GM20000 (cell line): ENCODE measurements at regions not wholly inside any gene's neighbourhood (a gene's known extent, or its start where the extent isn't known, plus 50 kb on each side); places are given as distances from the start of the nearest gene placed in this dataset.

Experiments used
- DNase-seq: peaks from one replicate; pipeline ENCODE4 v3.0.0; 2012; ENCODE audit warnings: low spot score
- TF ChIP-seq, protein P1 (sequence below): IDR thresholded peaks from 2 replicates; pipeline ENCODE4 v1.5.1; 2012; ENCODE audit warnings: mild to moderate bottlenecking, control low read depth; ENCODE audit errors: extremely low read depth, missing control alignments

- DNase-seq, result no peak
- TF ChIP-seq, protein P1, sequence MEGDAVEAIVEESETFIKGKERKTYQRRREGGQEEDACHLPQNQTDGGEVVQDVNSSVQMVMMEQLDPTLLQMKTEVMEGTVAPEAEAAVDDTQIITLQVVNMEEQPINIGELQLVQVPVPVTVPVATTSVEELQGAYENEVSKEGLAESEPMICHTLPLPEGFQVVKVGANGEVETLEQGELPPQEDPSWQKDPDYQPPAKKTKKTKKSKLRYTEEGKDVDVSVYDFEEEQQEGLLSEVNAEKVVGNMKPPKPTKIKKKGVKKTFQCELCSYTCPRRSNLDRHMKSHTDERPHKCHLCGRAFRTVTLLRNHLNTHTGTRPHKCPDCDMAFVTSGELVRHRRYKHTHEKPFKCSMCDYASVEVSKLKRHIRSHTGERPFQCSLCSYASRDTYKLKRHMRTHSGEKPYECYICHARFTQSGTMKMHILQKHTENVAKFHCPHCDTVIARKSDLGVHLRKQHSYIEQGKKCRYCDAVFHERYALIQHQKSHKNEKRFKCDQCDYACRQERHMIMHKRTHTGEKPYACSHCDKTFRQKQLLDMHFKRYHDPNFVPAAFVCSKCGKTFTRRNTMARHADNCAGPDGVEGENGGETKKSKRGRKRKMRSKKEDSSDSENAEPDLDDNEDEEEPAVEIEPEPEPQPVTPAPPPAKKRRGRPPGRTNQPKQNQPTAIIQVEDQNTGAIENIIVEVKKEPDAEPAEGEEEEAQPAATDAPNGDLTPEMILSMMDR, result no peak
Observed at GRCh38 chr2:74759986-74760385, 73.9 kb upstream of the HK2 start.

- TF ChIP-seq, protein P1, result no peak
Observed at GRCh38 chr2:74760875-74761630, 72.9 kb upstream of the HK2 start.

GRCh38 chr2:74762789-74763188, 71.1 kb upstream of the HK2 start:
- DNase-seq, result no peak
- TF ChIP-seq, protein P1, result no peak

More at GRCh38 chr2:74760875-74761630, 72.9 kb upstream of the HK2 start:
- DNase-seq, result no peak

DNA sequence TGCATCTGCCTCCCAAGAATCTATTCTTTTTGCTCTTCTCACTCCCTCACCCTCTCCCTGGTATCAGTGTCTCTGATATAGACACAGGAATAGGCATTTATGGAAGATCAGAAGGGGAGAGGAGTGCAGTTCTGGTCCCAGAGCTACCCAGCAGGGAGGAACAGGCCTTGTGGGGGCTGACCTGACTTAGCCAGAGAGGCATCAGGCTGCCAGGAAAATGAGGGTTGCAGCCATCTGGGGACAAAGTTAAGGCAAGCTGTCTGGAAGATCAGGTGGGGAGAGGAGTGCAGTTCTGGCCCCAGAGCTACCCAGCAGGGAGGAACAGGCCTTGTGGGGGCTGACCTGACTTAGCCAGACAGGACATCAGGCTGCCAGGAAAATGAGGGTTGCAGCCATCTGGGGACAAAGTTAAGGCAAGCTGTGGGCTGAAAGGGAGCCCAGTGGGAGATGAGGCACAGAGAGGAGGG, 69.9 kb upstream of the HK2 start:
- DNase-seq, result no peak

GRCh38 chr2:74764429-74765272, 69.3 kb upstream of the HK2 start:
- TF ChIP-seq, protein P1, result no peak
- DNase-seq, result no peak

More for the DNA sequence above, 69.9 kb upstream of the HK2 start:
- TF ChIP-seq, protein P1, result no peak

- no peak for DNase-seq
- TF ChIP-seq, protein P1, result no peak
Observed at GRCh38 chr2:74766780-74767179, 67.1 kb upstream of the HK2 start.

GRCh38 chr2:74767618-74768017, 66.3 kb upstream of the HK2 start:
- DNase-seq, result no peak
- TF ChIP-seq, protein P1, result no peak
